AG09309 (cell line): ENCODE measurements at regions not wholly inside any gene's neighbourhood (a gene's known extent, or its start where the extent isn't known, plus 50 kb on each side); places are given as distances from the start of the nearest gene placed in this dataset.

Experiments used
- DNase-seq: peaks from one replicate; pipeline ENCODE4 v3.0.0-alpha.2; 2010; ENCODE audit warnings: low read depth
- H3K4me3 ChIP-seq: 2 replicates; pipeline ENCODE4 v1.5.1; 2011; ENCODE audit warnings: mild to moderate bottlenecking, low read depth, low read length, moderate library complexity; ENCODE audit not compliant: control insufficient read depth
- TF ChIP-seq, protein P1 (sequence below): IDR thresholded peaks from 2 replicates; pipeline ENCODE4 v1.5.1; 2011; ENCODE audit warnings: mild to moderate bottlenecking, low read depth, low read length, inconsistent platforms; ENCODE audit not compliant: insufficient read depth, control insufficient read depth; ENCODE audit errors: missing control alignments

DNA sequence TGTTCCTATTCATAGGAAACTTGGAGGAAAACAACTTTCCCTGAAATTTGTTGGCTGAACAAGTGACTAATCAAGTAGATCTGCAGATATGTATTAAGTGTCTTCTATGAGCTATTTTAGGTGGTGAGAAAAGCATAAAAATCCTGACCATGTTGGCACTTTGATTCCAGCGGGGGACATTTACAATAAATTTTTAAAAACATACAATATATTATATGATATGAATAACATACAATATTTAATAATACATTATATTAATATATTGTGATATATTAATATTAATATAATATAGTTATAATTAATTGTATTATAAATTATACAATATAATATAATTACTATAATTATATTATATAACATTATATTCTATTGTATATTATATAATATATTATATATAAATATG is 362.9 kb upstream of the SOX9 start:
- DNase-seq: no peak

DNA sequence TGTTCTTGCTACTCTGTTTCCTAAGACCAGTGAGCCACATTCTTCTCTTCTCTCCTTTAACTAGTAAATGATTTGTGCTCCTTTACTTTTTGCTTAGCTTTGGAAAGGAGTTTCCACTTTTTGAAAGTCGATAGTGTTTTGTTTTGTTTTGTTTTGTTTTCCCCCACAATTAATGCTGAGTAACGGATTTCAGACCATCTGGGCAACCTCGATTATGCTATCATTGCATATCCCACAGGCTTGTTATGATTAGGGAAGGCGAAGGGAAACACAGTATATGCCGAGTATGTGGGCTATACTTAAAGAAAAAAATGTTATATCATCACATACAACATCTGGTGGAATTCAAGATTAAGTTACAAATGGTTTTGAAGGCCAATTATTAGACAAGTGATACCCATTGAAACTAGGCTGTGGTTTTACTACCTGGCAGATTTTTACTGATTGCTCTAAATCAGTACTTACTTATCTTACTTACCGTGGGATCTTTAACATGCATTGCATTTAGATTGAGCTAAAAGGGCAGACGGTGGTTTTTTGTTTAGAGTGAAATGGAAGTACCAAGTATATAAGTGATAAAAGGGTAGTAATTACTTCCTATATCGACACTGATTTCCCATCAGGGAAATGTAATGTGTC is 361.3 kb upstream of the SOX9 start:
- TF ChIP-seq, protein P1, sequence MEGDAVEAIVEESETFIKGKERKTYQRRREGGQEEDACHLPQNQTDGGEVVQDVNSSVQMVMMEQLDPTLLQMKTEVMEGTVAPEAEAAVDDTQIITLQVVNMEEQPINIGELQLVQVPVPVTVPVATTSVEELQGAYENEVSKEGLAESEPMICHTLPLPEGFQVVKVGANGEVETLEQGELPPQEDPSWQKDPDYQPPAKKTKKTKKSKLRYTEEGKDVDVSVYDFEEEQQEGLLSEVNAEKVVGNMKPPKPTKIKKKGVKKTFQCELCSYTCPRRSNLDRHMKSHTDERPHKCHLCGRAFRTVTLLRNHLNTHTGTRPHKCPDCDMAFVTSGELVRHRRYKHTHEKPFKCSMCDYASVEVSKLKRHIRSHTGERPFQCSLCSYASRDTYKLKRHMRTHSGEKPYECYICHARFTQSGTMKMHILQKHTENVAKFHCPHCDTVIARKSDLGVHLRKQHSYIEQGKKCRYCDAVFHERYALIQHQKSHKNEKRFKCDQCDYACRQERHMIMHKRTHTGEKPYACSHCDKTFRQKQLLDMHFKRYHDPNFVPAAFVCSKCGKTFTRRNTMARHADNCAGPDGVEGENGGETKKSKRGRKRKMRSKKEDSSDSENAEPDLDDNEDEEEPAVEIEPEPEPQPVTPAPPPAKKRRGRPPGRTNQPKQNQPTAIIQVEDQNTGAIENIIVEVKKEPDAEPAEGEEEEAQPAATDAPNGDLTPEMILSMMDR: no peak
- no peak for DNase-seq
- no peak overlapping the region for H3K4me3 ChIP-seq

More for the DNA sequence above, 362.9 kb upstream of the SOX9 start:
- H3K4me3 ChIP-seq: no peak overlapping the region
- TF ChIP-seq, protein P1: no peak

DNA sequence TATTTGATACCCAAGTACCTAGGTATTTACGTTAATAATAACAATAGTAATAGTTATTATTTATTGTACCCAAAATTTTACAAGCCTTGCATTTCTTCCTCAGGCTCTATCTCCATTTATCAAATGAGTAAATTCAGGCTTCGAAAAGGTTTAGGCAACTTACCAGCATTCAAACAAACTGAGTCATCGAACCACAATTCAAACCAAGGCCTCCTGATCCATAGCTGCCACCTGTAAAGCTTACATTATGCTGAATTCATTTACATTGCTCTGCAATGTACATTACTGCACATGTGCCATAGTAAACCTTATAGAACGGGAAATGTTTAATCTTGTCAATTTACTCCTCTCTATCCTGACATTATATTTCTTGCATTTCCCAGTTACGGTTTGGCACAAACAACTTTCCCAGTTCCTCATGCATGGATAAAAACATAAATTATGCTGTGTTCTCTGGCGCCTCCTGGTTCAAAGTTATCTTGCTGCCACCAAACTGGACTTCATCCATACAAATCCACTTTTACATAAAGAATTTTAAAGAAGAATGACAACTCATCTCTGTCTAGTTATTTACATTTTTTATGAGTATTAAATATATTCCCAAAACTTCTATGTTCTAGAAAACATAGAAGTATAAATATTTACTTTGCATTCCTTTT is 360.6 kb upstream of the SOX9 start:
- DNase-seq: no peak
- TF ChIP-seq, protein P1: peak; percentile 9
- H3K4me3 ChIP-seq: no peak overlapping the region

DNA sequence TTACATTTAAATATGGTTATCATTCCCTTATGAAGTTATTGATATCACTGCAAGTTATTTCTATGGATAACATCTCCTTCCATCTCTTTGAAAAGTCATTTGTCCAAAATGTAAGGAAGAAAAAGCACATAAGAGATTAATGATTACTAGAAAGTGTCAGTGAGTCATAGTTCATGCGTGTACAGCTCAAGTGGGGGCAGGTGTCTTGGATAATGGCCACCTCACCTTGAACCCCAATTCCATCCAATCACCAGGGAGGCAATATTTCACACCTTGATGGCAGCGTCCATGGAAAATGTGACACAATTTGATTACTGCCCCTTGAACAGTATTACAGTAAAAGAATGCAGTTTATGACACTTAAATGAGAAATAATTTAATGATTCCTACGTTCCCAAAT is 358.3 kb upstream of the SOX9 start:
- TF ChIP-seq, protein P1: no peak
- DNase-seq: no peak
- no peak overlapping the region for H3K4me3 ChIP-seq

DNA sequence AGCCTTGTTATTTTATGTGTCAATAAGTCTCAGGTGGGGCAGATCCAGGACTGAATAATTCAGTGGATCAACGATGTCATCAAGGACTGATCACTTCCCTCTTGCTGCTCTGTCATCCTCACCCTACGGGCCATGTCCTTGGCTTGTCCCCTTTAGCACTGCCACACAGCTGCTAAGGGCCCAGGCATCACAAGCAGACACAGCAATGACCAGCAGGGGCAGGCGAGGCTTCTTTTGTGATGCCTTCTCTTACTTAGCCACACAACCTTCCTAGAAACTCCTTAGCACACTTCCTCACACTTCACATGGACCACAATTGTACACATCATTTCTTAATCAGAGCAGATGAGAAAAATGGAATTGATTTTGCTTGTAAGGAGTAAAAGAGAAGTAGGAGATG is 356.3 kb upstream of the SOX9 start:
- TF ChIP-seq, protein P1: peak; percentile 32
- H3K4me3 ChIP-seq: no peak overlapping the region
- no peak for DNase-seq

DNA sequence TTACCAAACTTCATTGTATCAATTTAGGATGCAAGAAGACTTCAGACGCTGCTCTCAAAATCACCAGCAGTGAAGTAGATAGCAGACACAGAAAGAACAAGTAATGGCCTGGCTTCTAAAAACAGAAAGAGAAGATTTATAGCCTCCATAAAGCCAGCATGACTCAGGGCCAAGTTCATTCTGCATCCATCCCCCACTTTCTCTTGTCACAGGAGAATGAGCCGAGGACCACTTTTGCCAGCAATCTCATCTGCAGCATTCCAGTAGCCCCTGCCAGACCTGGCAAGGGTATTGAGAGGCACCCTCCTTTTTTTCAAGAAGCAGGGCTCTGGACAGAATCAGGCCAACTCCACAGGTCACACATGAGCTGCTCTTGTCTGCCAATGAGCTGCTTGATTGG is 355.4 kb upstream of the SOX9 start:
- H3K4me3 ChIP-seq: no peak overlapping the region
- TF ChIP-seq, protein P1: no peak
- DNase-seq: no peak
